Subcutaneous abdominal adipose tissue (tissue), 5 donors: ENCODE measurements at regions not wholly inside any gene's neighbourhood (a gene's known extent, or its start where the extent isn't known, plus 50 kb on each side); places are given as distances from the start of the nearest gene placed in this dataset.
"Not testable (repeated sequence)": the region's sequence is repeated elsewhere in the genome, so short reads cannot be mapped to it uniquely, and the experiment has no call there.

ENCODE experiments used
- H3K27ac ChIP-seq: one replicate; pipeline ENCODE4 v1.7.0; 2013; ENCODE audit warnings: low read depth, mild to moderate bottlenecking, inconsistent platforms, low read length, moderate library complexity
- H3K27me3 ChIP-seq, 5 donors: one replicate each; pipeline ENCODE4 v1.7.0; 2013; ENCODE audit warnings: low read length in 5 of 5, inconsistent platforms in 1 of 5; ENCODE audit not compliant: control insufficient read depth in 5 of 5, insufficient read depth in 4 of 5
- H3K36me3 ChIP-seq, 5 donors: one replicate each; pipeline ENCODE4 v1.7.0; 2013; ENCODE audit warnings: low read length in 5 of 5; ENCODE audit not compliant: control insufficient read depth in 5 of 5, insufficient read depth in 5 of 5
- H3K4me1 ChIP-seq, 5 donors: one replicate each; pipeline ENCODE4 v1.7.0; 2013; ENCODE audit warnings: low read length in 5 of 5, mild to moderate bottlenecking in 3 of 5, moderate library complexity in 1 of 5; ENCODE audit not compliant: control insufficient read depth in 5 of 5, insufficient read depth in 5 of 5
- H3K4me3 ChIP-seq, 5 donors: one replicate each; pipeline ENCODE4 v1.7.0; 2013; ENCODE audit warnings: low read length in 5 of 5, low read depth in 1 of 5
- H3K9ac ChIP-seq, 5 donors: one replicate each; pipeline ENCODE4 v1.7.0; 2013; ENCODE audit warnings: low read length in 5 of 5, mild to moderate bottlenecking in 4 of 5, moderate library complexity in 3 of 5
- H3K9me3 ChIP-seq, 5 donors: one replicate each; pipeline ENCODE4 v1.7.0; 2013; ENCODE audit warnings: low read length in 5 of 5; ENCODE audit not compliant: control insufficient read depth in 5 of 5
- donor health status: healthy.
- donor health status: healthy.
- donor health status: healthy.
- donor health status: healthy.
- donor health status: healthy.

DNA sequence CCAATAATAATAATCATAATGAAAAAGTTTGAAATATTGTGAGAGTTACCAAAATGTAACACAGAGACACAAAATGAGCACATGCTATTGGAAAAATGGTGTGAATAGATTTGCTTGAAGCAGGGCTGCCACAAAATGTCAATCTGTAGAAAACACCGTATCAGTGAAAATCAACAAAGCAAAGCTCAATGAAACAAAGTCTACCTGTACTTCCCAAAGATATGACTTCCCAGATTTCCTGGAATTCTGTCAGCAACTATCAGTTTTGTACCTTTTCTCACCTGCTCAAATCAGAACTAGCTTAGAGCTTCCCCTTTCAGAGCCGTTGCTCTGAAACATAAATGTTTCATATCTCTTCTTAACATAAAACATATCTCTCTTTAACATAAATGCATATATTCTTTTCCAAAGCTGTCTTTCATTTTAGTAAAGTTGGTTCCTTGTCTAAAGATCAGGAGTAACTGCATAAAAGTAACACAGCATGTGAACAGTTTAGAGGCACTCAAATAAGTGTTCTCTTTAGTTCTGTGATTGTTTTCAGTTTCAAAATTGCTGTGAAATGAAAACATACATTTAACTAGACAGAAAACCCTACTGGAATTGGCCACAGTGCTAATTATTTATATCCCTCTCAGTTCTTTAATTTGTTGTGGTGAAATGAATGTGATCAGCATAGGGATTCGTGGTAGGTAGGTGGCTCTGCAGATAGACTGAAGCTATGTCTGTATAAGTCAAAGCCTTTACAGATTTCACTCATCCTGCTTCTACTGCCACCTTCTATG, 262.5 kb downstream of the KCNJ3 start:
- no peaks in the 10 kb centered on the region for H3K4me1 ChIP-seq
- H3K9me3 ChIP-seq: no peaks in the 10 kb centered on the region
- H3K9ac ChIP-seq: no peak overlapping the region
- H3K27me3 ChIP-seq: no peaks in the 10 kb centered on the region
- no peak overlapping the region for H3K4me3 ChIP-seq
- H3K36me3 ChIP-seq: no peaks in the 10 kb centered on the region
- H3K27ac ChIP-seq: no peak overlapping the region

DNA sequence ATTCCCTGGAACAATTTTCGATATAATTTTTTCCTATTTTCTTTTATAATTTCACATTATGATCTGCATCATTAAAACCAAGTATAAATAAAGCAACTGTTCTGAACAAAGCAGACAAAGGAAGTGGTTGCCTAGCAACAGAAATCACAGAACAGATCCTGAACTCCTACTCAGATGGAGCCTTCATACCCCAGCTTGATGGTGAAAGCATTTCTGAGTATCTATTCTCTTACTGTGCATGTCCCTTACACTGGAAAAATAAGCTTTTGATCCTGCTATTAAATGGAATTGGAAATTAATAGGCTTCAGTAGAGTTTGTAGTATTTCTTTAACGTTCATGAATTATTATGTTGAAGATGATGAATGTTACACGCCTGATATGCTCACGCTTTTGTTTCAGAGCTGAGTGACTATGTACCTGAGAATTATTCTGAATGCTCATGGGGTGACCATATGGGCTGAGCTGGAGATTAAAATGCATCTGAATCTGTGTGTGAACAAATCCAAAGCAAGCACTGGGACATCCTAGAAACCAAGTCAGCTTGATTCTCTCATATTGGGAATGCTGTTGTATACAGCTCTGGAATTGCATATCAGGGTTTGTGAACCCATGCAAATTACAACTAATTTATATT, 254.0 kb downstream of the KCNJ3 start:
- Histone ChIP-seq H3K9ac (no peak overlapping the region), H3K4me1 (no peaks in the 10 kb centered on the region), H3K4me3 (no peak overlapping the region), H3K27me3 (no peaks in the 10 kb centered on the region), H3K36me3 (no peaks in the 10 kb centered on the region), H3K27ac (no peak overlapping the region), H3K9me3 (no peaks in the 10 kb centered on the region)

DNA sequence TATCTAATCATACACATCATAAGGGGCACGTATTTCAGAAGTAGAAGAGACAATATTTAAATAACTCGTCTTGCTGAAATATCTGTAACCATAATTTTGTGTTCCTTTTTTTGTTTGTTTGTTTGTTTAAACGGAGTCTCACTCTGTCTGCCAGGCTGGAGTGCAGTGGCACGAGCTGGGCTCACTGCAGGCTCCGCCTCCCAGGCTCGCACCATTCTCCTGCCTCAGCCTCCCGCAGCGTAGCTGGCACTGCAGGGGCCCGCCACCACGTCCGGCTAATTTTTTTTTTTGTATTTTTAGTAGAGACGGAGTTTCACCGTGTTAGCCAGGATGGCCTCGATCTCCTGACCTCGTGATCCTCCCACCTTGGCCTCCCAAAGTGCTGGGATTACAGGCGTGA, 248.9 kb downstream of the KCNJ3 start:
- H3K9ac ChIP-seq, H3K9me3 ChIP-seq, H3K4me3 ChIP-seq, H3K27ac ChIP-seq, H3K4me1 ChIP-seq, H3K36me3 ChIP-seq, H3K27me3 ChIP-seq: not testable (repeated sequence)

DNA sequence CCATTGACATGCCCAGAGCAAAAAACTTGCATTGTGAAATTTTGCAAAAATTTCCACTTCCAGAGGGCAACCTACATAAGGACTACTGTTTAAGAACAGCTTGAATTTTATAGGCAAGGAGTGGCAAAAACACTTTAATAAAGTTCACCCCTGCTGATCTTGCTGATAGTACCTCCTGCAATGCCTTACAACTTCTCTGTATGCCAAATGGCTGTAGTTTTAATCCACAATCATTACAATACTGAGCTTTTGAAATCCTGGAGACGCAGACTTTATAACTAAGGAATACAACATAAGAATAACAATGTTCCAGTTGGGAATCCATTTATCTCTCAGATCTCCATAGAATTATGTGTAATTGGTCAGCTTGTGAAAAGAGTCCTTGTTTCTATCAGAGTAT, 247.5 kb downstream of the KCNJ3 start:
- Histone ChIP-seq H3K9me3 (no peaks in the 10 kb centered on the region), H3K27ac (no peak overlapping the region), H3K9ac (no peak overlapping the region), H3K36me3 (no peaks in the 10 kb centered on the region), H3K27me3 (no peaks in the 10 kb centered on the region), H3K4me3 (no peak overlapping the region), H3K4me1 (no peaks in the 10 kb centered on the region)

DNA sequence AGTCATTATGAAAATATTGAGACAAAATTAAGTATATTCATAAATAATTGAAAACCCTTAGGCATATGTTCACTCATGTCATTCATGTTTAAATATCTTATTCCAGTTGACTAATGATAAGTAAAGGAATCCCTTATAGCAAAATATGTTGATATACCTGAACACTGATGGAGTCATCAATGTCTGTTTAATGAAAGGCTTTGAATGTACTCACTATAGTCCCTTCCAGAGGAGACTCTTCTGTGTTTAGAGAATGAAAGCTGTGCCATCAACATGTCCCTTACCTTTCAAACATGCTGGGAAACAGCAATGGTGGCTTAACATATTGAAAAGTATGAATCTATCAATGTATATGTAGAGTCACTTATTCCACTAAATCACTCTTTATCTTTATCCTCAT, 242.9 kb downstream of the KCNJ3 start:
- Histone ChIP-seq H3K27me3 (no peaks in the 10 kb centered on the region), H3K4me1 (no peaks in the 10 kb centered on the region), H3K27ac (no peak overlapping the region), H3K9me3 (no peaks in the 10 kb centered on the region), H3K9ac (no peak overlapping the region), H3K36me3 (no peaks in the 10 kb centered on the region), H3K4me3 (no peak overlapping the region)

DNA sequence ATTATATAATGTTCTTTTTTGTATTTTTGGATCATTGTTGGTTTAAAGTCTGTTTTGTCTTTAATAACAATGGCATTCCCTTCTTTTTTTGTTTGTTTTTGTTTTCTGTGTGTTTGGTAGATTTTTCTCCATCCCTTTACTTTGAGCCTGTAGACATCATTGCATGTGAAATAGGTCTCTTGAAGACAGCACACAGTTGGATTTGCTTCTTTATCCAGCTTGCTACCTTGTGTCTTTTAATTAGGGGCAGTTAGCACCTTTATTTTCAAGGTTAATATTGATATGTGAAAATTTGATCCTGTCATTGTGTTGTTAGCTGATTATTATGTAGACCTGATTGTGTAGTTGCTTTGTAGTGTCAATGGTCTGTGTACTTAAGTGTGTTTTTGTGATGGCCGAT, 235.7 kb downstream of the KCNJ3 start:
- Histone ChIP-seq H3K4me3 (no peak overlapping the region), H3K27ac (no peak overlapping the region), H3K9ac (no peak overlapping the region), H3K9me3 (peaks cover 0 to 6% (median 3%) of the 10 kb centered on the region in 5 donors), H3K36me3 (no peaks in the 10 kb centered on the region), H3K27me3 (no peaks in the 10 kb centered on the region), H3K4me1 (no peaks in the 10 kb centered on the region)

DNA sequence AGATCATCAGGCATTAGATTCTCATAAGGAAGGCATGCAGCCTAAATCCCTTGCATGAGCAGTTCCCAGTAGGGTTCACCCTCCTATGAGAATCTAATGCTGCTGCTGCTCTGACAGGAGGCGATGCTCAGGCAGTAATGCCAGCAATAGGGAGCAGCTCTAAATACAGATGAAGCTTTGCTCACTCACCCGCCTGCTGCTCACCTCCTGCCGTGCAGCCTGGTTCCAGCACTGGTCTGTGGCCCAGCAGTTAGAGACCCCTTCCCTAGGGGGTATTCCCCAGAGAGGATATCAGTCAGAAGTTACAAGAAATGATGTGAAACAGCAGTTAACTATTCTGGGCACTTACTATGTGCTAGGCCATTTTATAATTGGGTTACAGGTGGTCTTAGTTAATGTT, 226.0 kb downstream of the KCNJ3 start:
- Histone ChIP-seq H3K9me3 (no peaks in the 10 kb centered on the region), H3K4me3 (no peak overlapping the region), H3K4me1 (no peaks in the 10 kb centered on the region), H3K36me3 (no peaks in the 10 kb centered on the region), H3K27ac (no peak overlapping the region), H3K27me3 (no peaks in the 10 kb centered on the region), H3K9ac (no peak overlapping the region)

DNA sequence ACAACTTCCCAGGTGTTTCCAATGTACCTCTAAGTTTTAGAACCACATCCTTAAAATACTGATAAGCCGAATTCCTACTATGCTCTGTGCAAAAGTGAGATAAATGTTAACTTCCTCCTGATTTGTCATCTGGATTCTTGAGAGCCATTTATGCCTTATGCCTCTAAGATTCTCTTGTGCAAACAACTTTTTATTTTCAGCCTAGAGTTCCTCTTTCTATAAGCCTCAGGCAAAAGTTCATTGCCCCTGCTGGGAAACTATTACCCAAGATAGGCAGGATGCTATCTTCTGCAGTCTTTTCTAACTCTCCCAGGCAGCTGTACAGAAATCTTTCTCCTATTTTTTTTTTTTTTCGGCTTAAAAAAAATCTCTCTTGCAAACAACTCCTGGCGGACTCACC, 216.1 kb downstream of the KCNJ3 start:
- H3K4me3 ChIP-seq: no peak overlapping the region
- no peaks in the 10 kb centered on the region for H3K36me3 ChIP-seq
- no peaks in the 10 kb centered on the region for H3K4me1 ChIP-seq
- H3K27ac ChIP-seq: no peak overlapping the region
- H3K27me3 ChIP-seq: no peaks in the 10 kb centered on the region
- no peak overlapping the region for H3K9ac ChIP-seq
- no peaks in the 10 kb centered on the region for H3K9me3 ChIP-seq

DNA sequence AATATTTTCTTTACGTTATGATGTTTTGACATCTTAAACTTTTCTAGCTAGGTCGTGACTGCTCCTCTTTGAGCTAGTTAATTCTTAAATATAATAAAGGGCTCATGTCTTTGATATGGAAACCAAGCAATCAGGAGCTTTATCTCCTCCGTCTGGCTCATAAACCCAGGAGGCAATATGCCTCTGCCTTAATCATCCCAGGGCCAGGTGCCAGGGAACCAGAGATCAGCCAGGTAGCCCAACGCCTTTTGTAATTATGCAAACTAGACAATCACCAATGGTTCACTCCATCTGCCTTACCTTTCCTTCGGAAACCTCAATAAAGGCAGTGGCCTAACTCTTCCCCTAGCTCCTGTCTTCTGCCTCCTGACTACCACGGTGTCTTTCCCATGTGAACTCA, 213.7 kb downstream of the KCNJ3 start:
- Histone ChIP-seq H3K4me1 (no peaks in the 10 kb centered on the region), H3K36me3 (no peaks in the 10 kb centered on the region), H3K27me3 (no peaks in the 10 kb centered on the region), H3K9me3 (peaks cover 0 to 3% (median 0%) of the 10 kb centered on the region in 5 donors), H3K4me3 (no peak overlapping the region), H3K27ac (no peak overlapping the region), H3K9ac (no peak overlapping the region)

DNA sequence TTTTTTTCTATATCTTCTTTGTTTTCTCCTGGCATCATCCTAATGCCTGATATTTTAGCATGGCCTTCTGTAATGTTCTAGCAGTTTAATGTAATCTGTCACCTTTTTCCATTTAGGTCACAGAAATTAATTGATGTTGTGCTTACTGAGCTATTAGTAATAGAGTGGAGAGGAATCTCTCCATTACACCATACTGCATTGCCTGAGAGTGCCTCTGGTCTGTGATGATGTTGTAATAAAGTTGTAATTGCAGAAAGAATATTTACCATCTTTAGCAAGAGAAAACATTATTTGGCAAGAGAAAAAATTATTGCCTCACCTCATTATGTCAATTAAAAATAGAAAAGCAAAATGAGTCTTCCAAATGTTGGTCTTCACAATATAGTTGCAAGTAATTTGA, 213.2 kb downstream of the KCNJ3 start:
- H3K27ac ChIP-seq: no peak overlapping the region
- no peaks in the 10 kb centered on the region for H3K36me3 ChIP-seq
- no peaks in the 10 kb centered on the region for H3K27me3 ChIP-seq
- H3K4me3 ChIP-seq: no peak overlapping the region
- no peak overlapping the region for H3K9ac ChIP-seq
- H3K4me1 ChIP-seq: no peaks in the 10 kb centered on the region
- H3K9me3 ChIP-seq: peaks cover 0 to 3% (median 0%) of the 10 kb centered on the region in 5 donors
